GM19455 (cell line): ENCODE measurements at regions not wholly inside any gene's neighbourhood (a gene's known extent, or its start where the extent isn't known, plus 50 kb on each side); places are given as distances from the start of the nearest gene placed in this dataset.
A peak's percentile ranks its signal among the peaks of the same experiment; 100 is the strongest.

ENCODE experiments used
- ATAC-seq: cut with Tn5 transposase; IDR thresholded peaks from one replicate; pipeline ENCODE4 v1.9.1; 2021; ENCODE audit not compliant: unreplicated experiment

DNA sequence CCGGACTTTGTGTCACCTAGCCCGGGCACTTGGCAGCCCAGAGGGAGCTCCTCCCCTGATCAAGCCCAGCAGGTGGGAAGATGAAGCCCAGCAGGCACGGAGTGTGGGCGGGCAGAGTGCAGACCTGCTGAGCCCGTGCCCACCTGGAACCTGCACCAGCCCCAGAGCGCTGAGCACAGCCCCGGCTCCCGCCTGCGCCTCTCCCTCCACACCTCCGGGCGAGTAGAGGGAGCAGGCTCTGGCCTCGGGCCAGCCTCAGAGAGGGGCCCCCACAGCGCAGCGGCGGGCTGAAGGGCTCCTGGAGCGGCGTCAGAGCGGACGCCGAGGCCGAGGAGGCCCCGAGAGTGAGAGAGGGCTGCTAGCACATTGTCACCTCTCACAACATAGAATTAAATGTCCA, 257.7 kb downstream of the VGLL3 start:
- ATAC-seq: no peak

DNA sequence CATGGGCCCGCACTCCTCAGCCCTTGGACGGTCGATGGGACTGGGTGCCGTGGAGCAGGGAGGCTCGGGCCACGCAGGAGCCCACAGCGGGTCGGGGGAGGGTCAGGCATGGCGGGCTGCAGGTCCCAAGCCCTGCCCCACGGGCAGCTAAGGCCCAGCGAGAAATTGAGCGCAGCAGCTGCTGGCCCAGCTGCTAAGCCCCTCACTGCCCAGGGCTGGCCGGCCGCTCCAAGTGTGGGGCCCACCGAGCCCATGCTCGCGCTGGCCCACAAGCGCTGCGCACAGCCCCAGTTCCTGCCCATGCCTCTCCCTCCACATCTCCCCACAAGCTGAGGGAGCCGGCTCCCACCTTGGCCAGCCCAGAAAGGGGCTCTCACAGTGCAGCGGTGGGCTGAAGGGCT, 259.4 kb downstream of the VGLL3 start:
- no peak for ATAC-seq

GRCh38 chr3:86723433-86723832, 267.5 kb downstream of the VGLL3 start:
- ATAC-seq: no peak

DNA sequence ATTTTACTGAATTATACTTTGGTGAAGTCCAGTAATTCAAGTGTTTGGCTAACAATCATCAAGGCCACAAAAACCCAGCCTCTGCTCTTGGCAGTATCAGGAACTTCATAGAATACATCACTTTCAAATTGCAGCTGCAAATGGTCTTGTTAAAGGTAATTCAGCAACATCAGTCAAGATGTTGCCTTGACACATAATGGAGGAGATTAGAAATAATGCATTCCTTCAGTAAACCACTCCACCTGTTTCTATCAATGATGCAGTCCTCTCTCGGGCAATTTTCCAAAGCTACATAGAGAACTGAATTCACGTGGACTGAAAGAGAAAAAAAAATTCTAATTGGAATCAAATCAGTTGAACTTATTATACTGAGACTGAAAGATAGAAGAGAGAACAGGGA, 279.3 kb downstream of the VGLL3 start:
- ATAC-seq: no peak

GRCh38 chr3:86708893-86709292, 282.1 kb downstream of the VGLL3 start:
- no peak for ATAC-seq

GRCh38 chr3:86702381-86702958, 288.5 kb downstream of the VGLL3 start:
- no peak for ATAC-seq

GRCh38 chr3:86695752-86696151, 295.2 kb downstream of the VGLL3 start:
- no peak for ATAC-seq

- ATAC-seq: no peak
Observed at GRCh38 chr3:86673991-86674390, 317.0 kb downstream of the VGLL3 start.

DNA sequence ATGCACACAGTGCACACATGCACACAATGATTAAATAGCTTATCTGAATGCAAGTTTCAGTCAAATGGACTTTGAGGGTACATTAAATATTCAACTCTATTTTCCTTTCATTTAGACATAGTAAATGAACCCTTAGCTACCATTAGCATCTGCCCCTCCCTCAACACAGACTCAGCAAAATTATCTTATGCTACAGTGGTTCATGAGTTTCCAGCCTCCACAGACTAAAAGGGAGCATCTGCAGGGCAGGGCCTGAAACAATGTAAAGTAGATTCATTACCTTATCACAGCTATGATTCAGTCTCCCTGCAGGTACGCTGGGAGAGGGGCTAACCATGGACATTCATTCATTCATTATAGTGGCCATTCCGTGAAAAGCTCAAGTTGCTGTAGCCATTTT, 329.1 kb downstream of the VGLL3 start:
- ATAC-seq: no peak

DNA sequence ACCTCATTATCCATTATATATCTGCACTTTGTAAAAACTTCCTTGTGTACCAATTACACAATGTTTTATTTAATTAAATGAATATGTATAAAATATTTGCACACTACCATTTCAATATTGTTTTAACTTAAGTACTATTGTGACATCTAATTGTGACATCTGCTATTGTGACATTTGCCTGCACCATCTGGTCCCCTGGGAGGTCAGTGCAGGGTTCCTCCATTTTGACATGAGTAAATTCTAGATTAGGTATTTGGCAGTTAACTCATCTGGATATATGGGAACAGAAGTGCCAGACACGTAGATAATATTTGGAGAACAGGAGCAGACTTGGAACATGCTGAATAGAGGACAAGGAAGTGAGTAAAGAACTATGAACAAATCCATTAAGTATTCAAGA, 332.1 kb downstream of the VGLL3 start:
- ATAC-seq: no peak

- no peak for ATAC-seq
Observed at GRCh38 chr3:86654806-86655460, 336.0 kb downstream of the VGLL3 start.

DNA sequence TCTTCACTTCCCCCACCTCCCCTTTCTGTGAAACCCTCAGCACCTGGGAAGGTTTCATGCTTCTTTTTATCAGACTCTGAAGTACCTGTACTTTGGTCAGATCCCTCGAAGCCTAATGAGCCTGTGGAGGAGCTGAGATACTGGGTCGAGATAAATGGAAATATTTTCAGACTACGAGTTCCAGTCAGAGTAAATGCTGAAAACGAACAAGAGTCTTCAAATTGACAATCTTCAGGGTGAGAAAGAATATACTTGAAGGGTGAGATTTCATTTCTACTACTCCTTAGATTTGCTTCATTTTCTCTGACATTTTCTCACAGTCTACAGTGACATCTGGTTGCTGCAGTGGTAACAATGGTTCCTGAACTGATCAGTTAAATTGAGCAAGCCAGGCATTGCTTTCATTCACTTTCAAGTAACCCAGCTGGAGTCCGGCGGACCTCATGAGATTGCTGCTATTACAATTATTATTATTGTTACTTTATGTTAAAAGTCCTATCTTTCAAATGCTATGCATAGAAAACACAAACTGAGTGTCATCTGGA, 337.2 kb downstream of the VGLL3 start:
- no peak for ATAC-seq

DNA sequence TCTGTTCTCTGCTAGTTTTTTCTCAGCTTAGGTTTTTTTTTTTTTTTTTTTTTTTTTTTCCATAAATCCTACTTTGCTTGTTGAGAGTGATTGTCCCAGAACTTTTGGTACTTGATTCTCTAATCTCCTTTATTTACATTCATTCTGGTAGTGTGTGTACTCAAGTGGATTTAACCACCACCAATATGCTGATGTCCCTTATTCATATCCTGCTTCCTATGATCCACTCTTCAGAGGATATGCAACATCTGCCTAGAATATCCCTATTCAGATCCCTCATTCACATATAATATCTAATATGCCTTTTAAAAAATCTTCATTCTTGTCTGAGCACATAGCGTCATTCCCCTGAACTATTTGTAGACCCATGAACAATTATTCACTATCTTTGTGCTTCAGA, 342.9 kb downstream of the VGLL3 start:
- no peak for ATAC-seq

DNA sequence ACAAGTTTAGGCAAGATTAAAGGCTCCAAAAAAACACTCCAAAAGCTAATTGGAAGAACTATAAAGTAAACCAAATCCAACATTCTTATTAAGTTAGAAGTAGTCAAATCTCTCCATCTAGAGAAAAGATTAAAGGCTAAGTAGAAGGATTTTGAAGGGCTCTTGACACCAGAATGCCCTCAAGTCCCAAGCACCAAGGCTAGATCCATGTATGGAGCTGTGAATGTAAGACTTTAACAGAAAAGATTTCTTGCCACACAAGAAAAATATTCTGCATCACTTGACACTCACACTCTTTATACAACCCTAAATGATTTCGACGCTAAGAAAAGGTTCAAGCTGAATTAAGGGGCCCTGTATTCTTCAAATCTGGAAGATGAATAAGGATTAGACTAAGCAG, 345.2 kb downstream of the VGLL3 start:
- ATAC-seq: no peak

DNA sequence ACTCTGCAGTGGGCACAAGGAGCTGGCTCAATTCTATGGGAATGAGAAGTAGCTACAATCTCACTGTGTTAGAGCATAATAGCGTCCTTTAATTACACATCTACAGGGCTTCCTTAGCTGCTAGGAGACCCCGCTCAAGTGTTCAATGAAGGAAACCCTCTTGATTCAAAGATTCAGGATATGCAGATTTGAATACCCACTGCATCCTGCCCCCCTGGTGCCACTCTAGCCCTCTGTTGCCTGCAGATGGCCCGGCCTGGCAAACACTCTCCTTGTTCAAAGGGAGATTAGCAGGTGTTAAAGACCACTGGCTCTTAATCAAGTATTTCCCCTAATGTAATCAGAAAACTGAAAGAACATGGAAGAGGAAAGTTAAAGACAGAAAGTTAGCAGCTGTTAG, 356.6 kb downstream of the VGLL3 start:
- ATAC-seq: no peak

- no peak for ATAC-seq
Observed at GRCh38 chr3:86629511-86629910, 361.4 kb downstream of the VGLL3 start.

DNA sequence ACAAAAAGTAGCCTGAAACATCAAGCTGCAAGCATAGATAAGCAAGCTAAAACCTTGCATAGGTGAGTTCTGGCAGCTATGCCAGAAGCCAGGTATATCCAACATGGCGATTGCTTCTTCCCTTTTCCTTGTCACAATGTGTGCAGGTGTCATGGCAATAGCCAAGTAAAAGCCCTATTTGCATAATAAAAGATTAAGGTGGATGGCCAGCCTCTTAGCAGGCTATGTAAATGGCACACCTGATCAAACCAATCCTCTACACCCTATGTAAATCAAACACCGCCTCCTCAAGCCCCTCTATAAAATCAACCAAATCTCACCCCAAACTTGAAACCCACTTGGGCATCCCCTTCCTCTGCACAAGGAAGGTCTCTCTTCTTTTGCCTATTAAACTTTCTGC, 366.8 kb downstream of the VGLL3 start:
- no peak for ATAC-seq

- no peak for ATAC-seq
Observed at GRCh38 chr3:86618706-86619105, 372.2 kb downstream of the VGLL3 start.

DNA sequence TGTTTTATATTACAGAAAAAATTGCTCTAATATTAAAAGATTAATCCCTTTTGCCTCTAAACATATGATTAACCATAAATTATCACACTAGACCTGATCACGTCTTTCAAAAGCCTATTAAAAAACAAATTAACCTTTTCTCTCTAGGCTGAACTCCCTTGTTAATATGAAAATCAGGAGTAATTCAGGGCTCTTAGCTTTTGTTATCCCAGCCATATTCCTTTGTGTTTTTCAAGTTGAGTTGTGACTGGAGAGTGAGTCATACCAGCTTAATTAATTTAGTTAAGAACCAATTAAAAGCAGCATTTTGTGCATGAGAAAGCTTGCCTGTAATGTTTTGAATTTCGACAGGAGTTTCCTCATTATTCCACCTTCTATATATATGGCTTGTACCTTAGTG, 385.8 kb downstream of the VGLL3 start:
- no peak for ATAC-seq

DNA sequence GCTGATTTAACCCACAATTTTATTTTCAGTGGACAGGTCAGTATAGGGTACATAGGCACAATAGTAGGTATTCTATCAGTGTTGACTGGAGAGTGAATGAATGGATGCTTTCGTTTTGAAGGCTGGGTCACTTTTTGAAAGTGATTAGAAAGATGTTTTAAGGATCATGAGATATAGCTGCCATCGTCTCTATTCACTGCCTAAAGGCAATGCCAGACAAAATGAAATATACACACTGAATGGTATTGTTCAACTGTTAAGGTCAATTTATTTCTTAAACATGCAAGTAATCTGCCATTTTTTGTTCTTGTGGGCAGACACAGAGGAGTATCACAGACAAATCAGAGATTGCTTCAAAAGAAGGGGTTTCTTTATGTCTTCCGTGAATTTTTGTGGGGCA, 395.3 kb downstream of the VGLL3 start:
- no peak for ATAC-seq

- ATAC-seq: no peak
Observed at GRCh38 chr3:86594838-86595237, 396.1 kb downstream of the VGLL3 start.

DNA sequence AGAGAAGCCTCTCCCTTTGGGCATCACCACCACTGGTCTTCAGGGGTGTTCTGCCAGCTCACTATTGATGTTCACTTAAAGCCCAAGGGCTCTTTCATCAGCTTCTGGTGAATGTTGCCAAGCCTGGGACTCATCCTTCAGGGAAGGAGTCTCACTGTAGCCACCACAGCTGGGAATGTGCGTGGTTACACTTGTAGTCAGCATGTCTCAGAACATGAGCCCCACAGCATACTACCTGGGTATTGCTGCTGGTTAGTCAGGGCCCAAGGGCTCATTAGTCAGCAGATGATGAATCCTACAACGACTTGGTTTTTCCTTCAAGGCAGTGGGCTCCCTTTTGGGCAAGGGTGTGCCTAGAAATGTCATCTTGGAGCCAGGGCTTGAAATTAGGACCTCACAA, 412.9 kb downstream of the VGLL3 start:
- no peak for ATAC-seq

DNA sequence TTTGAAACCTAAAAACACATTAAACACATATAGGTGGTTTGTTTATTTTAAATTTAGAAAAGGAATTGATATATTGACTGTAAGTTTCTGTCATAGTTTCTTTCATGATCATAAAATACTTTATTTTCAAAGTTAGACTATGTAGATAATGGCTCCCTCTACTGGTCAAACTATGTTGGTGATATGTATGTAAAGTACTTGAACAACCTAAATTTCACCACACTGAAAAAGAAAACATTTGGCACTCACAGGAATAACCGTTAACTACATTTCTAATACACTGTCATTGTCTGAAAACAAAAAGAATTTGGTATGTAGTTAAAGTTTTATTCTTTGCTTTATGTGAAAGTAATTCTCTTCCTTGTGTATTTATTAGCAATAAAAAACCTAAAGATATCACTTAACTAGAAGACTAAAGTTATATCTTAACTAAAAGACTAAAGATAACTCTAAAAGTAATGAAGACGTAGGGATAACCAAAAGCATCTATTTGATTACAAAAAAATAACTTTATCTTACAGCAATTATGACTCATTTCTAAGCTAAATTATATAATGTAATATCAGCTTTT, 427.5 kb downstream of the VGLL3 start:
- ATAC-seq: peak; percentile 69
